Activated naive CD8-positive, alpha-beta T cell treated with anti-CD3 and anti-CD28 coated beads, Interleukin-2, amount 50 U/mL, for 24 hours (primary cell): ENCODE measurements at regions not wholly inside any gene's neighbourhood (a gene's known extent, or its start where the extent isn't known, plus 50 kb on each side); places are given as distances from the start of the nearest gene placed in this dataset.

Experiments used
- ATAC-seq: fragments of 150-1000 bp; cut with Tn5 transposase; one replicate; pipeline ENCODE4 v1.10.0; 2021
- DNase-seq: peaks from one replicate; pipeline ENCODE4 v3.0.0; 2021
- H3K27ac Mint-ChIP-seq: one replicate; pipeline ENCODE4 v1.8.0; 2021; ENCODE audit warnings: mild to moderate bottlenecking, mixed read lengths
- H3K27me3 Mint-ChIP-seq: one replicate; pipeline ENCODE4 v1.8.0; 2021; ENCODE audit warnings: mixed read lengths
- H3K36me3 Mint-ChIP-seq: one replicate; pipeline ENCODE4 v1.8.0; 2021; ENCODE audit warnings: low read depth, mixed read lengths
- H3K4me1 Mint-ChIP-seq: one replicate; pipeline ENCODE4 v1.8.0; 2021; ENCODE audit warnings: mixed read lengths
- H3K4me3 Mint-ChIP-seq: one replicate; pipeline ENCODE4 v1.8.0; 2021; ENCODE audit warnings: mild to moderate bottlenecking, moderate library complexity, mixed read lengths
- H3K9me3 Mint-ChIP-seq: one replicate; pipeline ENCODE4 v1.8.0; 2021; ENCODE audit warnings: mixed read lengths

DNA sequence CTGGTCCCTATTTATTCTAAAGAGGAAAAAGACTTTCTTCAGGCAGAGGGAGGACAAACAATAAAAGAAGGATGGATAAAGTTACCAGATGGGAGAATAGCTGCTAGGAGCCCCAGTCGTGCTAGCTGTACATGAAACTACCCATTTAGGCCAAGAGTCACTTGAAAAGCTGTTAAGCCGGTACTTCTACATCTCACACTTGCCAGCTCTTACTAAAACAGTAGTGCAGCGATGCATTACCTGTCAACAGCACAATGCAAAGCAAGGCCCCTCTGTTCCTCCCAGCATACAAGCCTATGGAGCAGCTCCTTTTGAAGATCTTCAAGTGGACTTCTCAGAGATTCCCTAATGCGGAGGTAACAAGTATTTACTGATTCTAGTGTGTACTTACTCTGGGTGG, 1138.8 kb downstream of the ARAP2 start:
- Mint-ChIP-seq H3K4me1 (no peaks in the 10 kb centered on the region), H3K27me3 (no peaks in the 10 kb centered on the region), H3K36me3 (no peaks in the 10 kb centered on the region), H3K27ac (no peak overlapping the region), H3K9me3 (no peaks in the 10 kb centered on the region), H3K4me3 (no peak overlapping the region)
- DNase-seq (no peak), ATAC-seq (no peak)

DNA sequence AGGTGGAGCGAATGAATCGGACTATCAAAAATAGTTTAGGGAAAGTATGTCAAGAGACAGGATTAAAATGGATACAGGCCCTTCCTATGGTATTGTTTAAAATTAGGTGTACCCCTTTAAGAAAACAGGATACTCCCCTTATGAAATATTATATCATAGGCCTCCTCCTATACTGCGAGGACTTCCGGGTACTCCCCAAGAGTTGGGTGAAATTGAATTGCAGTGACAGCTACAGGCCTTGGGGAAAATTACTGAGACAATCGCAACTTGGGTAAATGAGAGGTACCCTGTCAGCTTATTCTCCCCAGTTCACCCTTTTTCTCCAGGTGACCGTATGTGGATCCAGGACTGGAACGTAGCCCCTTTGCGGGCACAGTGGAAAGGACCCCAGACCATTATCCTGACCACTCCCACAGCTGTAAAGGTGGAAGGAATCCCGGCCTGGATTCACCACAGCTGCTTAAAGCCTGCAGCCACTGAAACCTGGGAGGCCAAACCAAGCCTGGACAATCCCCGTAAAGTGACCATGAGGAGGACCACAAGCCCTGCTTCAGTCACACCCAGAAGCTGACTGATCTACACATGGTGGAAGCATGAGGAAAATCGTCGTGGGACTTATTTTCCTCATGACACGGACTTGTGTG, 1138.1 kb downstream of the ARAP2 start:
- ATAC-seq (no peak), DNase-seq (no peak)
- H3K4me3 Mint-ChIP-seq: no peak overlapping the region
- H3K36me3 Mint-ChIP-seq: no peaks in the 10 kb centered on the region
- no peaks in the 10 kb centered on the region for H3K9me3 Mint-ChIP-seq
- no peaks in the 10 kb centered on the region for H3K4me1 Mint-ChIP-seq
- H3K27me3 Mint-ChIP-seq: no peaks in the 10 kb centered on the region
- no peak overlapping the region for H3K27ac Mint-ChIP-seq

DNA sequence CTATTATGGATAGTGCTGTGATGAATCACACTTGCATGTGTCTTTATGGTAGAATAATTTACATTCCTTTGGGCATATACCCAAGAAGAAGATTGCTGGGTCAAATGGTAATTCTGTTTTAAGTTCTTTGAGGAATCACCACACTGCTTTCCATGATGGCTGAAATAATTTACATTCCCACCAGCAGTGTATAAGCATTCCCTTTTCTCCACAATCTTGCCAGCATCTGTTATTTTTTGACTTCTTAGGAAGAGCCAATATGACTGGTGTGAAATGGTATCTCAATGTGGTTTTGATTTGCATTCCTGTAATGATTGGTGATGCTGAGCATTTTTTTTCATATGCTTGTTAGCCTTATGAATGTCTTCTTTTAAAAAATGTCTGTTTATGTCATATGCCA, 1120.2 kb downstream of the ARAP2 start:
- Mint-ChIP-seq H3K4me1 (no peaks in the 10 kb centered on the region), H3K4me3 (no peak overlapping the region), H3K27ac (no peak overlapping the region), H3K36me3 (no peaks in the 10 kb centered on the region), H3K9me3 (no peaks in the 10 kb centered on the region), H3K27me3 (no peaks in the 10 kb centered on the region)
- no peak for DNase-seq
- no peak for ATAC-seq

DNA sequence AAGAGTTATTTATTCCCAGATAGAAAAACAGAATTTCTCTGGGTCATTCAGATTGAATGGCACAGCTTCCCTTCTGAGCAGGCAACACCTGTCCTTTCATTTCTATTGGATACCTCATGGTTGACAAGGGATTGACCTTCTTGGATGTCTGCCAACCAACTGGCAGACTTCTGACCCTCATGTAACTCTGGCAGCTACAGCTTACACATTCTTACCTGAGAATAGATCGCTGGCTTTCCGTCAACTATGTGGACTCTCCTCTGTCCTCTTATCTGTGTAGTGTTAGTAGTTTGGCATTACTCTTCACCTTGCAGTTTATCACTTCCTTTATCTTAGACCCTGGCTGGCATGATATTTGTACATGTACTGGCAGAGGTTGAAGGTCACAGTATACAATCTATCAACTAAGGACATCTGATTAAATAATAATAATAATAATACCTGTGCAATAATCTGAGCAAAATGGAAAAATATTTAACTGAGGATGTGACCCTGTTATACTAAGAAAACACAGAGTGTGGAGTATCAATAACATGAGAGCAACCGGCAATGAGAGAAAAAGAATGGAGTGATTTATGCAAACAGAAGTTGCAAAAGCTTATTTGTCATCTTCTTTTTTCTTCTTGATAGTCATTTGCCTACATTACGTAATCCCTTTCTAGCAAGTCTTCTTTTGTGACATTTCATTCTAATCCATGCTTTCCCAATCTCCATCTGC, 1118.2 kb downstream of the ARAP2 start:
- Mint-ChIP-seq H3K4me1 (no peaks in the 10 kb centered on the region), H3K4me3 (no peak overlapping the region), H3K27ac (no peak overlapping the region), H3K36me3 (no peaks in the 10 kb centered on the region), H3K9me3 (no peaks in the 10 kb centered on the region), H3K27me3 (no peaks in the 10 kb centered on the region)
- no peak for DNase-seq
- no peak for ATAC-seq

DNA sequence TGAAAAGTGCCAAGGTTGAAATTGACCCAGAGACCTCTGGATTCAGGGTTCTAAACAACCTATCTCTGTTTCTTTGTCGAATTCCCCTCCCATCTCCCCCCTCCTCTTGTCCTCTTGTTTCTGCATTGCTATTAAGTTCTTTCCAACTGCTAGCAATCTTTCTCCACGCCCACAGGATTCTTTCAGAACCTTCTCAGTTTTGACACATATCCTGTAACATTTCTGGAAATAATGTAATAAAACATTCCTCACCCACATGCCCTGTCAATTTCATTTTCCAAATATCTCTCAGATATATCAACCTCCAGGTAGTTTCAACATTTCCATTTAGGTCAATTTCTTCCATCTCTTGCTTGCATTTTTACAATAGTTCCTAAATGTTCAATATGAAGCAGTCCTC, 1105.9 kb downstream of the ARAP2 start:
- H3K27me3 Mint-ChIP-seq: no peaks in the 10 kb centered on the region
- no peaks in the 10 kb centered on the region for H3K4me1 Mint-ChIP-seq
- no peaks in the 10 kb centered on the region for H3K9me3 Mint-ChIP-seq
- no peaks in the 10 kb centered on the region for H3K36me3 Mint-ChIP-seq
- H3K4me3 Mint-ChIP-seq: no peak overlapping the region
- H3K27ac Mint-ChIP-seq: no peak overlapping the region
- DNase-seq (no peak), ATAC-seq (no peak)

DNA sequence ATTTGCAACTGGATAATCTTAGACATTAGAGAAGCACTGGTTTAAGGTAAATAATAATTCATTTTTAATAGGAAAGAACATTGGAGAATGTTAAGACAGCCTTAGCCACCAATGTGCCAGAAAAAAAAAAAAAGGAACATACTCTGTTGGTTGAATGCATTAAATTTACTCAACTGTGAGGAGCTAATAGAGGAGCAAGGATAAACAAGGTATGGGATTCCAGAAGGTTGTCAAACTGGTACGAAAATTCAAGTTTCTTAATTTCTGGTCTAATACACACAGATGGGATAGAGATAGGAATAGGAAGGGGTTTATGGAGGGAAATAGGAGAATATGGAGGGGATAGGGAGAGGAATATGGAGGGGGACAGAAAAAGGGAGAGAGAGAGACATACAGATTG, 1096.6 kb downstream of the ARAP2 start:
- Mint-ChIP-seq H3K9me3 (peaks cover 15% of the 10 kb centered on the region), H3K27ac (no peak overlapping the region), H3K4me3 (no peak overlapping the region), H3K4me1 (no peaks in the 10 kb centered on the region), H3K36me3 (no peaks in the 10 kb centered on the region), H3K27me3 (no peaks in the 10 kb centered on the region)
- no peak for DNase-seq
- no peak for ATAC-seq

DNA sequence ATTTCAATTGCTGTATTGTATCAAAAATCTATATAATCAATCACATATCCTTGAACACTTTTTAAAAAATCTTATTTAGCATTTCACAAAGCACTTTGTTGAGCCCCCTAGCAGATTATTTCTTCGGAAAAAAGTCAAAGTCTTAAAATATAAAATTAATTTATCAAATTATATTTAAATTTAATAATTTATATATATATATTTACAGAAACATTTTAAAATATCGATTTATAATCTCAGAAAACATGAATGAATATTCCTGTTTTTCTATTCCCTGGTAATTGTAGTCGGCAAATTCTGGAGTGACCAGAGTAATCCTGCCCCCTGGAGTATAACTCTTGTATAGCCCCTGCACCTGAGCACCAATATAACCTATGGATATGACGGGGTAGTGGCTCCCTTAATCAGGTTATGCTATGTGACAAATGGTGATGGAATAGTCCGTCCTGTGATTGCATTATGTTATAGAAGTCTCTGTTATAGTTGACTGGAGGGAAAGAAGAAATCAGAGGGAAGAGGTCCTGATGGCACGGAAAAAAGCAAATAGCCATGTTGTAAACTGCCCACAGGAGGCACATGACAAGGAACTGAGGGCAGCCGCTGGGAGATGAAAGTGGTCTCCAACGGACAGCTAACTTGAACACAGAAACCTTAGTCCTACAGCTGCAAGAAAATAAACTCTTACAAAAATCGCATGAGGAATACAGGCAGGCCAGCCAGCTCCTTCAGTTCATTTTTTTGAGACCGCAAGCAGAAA, 1092.3 kb downstream of the ARAP2 start:
- no peaks in the 10 kb centered on the region for H3K27me3 Mint-ChIP-seq

DNA sequence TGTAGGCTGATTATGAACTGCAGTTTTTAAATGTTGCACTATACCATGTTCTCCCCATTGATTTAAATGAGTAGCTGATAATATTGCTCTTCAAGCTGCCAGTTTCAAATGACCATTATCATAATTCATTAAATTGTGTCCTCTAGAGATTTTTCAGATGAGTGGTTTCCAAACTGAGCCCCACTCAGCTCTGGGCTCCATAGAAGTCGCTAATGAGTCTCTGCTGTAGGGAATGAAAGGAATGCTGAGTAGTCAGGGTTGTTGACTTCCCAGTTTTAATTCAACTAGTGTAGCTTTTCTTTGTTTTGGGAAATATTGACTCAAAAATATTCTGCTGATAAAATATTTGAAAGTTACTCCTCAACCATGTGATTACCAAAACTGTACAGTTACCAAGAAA, 1081.1 kb downstream of the ARAP2 start:
- H3K27me3 Mint-ChIP-seq: no peaks in the 10 kb centered on the region

More for the DNA sequence above, 1092.3 kb downstream of the ARAP2 start:
- Mint-ChIP-seq H3K4me3 (no peak overlapping the region), H3K4me1 (no peaks in the 10 kb centered on the region), H3K9me3 (peaks cover 19% of the 10 kb centered on the region), H3K27ac (no peak overlapping the region), H3K36me3 (no peaks in the 10 kb centered on the region)
- ATAC-seq: no peak
- no peak for DNase-seq

DNA sequence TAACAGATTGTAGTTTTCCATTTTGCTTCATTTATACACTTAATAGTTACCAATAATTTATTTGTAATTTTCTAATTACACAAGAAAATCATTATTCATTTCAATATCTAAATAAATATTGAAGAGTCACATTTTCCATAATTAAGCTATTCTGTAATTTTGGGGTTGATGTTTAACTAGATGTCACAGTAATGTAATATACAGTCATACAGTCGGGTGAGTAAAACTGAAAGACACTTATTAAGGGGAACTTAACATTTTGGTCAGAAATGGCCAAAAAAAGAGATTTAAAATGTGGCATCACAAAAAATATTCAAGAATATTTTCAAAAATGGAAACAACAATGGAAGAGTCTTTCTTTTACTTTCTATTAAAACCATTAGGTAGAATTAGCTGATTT, 1080.3 kb downstream of the ARAP2 start:
- Mint-ChIP-seq H3K4me1 (no peaks in the 10 kb centered on the region), H3K36me3 (no peaks in the 10 kb centered on the region), H3K9me3 (peaks cover 11% of the 10 kb centered on the region), H3K27me3 (no peaks in the 10 kb centered on the region), H3K4me3 (no peak overlapping the region), H3K27ac (no peak overlapping the region)
- DNase-seq: no peak
- ATAC-seq: no peak

More for the DNA sequence above, 1081.1 kb downstream of the ARAP2 start:
- no peak for ATAC-seq
- no peak for DNase-seq
- no peaks in the 10 kb centered on the region for H3K36me3 Mint-ChIP-seq
- no peaks in the 10 kb centered on the region for H3K4me1 Mint-ChIP-seq
- H3K27ac Mint-ChIP-seq: no peak overlapping the region
- H3K4me3 Mint-ChIP-seq: no peak overlapping the region
- H3K9me3 Mint-ChIP-seq: peaks cover 11% of the 10 kb centered on the region

DNA sequence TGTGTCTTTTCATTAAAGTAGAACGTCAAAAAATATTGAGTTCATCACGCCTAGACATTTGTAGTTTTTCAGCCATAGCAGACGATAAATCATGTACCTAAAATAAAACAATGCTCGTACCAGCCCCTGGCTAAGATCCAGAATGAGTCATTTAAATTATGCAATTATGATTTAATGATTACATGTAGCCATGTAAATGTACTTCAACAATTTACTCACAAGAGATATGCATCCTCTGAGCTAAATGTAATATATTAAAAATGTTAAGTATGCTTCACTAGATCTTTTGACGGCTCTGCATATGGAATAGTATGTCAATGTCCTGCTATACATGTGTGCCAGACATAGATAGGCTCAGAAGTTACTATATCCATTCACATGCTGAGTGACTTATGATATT, 1077.8 kb downstream of the ARAP2 start:
- peaks cover 15% of the 10 kb centered on the region for H3K9me3 Mint-ChIP-seq
- DNase-seq (no peak), ATAC-seq (no peak)
- no peak overlapping the region for H3K4me3 Mint-ChIP-seq
- H3K27me3 Mint-ChIP-seq: no peaks in the 10 kb centered on the region
- H3K36me3 Mint-ChIP-seq: no peaks in the 10 kb centered on the region
- no peak overlapping the region for H3K27ac Mint-ChIP-seq
- H3K4me1 Mint-ChIP-seq: no peaks in the 10 kb centered on the region

DNA sequence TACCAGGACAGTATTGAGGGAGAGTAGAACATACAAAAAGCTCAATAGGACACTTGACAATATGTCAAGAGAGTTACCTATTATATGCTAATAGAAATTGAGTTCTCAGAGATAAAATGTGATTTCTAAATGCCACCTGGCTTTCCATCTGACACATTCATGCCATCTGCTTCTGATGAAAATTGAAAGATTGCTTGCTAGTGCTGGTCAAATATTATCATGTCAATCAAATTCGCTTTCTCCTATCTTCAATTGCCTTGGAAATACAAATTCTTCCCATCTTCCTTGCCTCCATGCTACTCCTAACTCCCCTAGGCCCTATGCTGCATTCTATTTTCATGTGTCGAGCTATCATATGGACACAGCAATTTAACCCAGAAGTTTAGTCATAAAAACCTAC, 1076.9 kb downstream of the ARAP2 start:
- no peaks in the 10 kb centered on the region for H3K27me3 Mint-ChIP-seq
- H3K9me3 Mint-ChIP-seq: peaks cover 15% of the 10 kb centered on the region
- no peak overlapping the region for H3K4me3 Mint-ChIP-seq
- no peaks in the 10 kb centered on the region for H3K4me1 Mint-ChIP-seq
- DNase-seq (no peak), ATAC-seq (no peak)
- no peak overlapping the region for H3K27ac Mint-ChIP-seq
- H3K36me3 Mint-ChIP-seq: no peaks in the 10 kb centered on the region

DNA sequence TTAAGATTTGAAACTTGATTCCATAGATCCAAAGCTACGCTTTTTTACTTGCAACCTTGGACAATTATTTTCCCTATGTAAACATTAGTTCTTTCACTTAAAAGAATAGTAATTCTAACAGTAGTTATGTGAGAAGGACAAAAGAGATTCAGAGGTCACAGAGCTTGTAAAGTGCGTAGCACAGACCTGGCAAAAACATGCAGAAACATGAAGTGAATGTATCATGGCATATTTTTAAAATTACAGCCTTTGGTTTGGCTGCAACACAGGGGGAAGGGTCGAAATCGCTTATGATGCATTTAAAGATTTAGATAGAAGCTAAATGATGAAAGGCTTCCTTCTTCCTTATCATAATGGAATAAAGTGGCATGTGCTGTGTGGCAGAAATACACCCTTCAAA, 1068.8 kb downstream of the ARAP2 start:
- no peaks in the 10 kb centered on the region for H3K4me1 Mint-ChIP-seq
- peaks cover 5% of the 10 kb centered on the region for H3K9me3 Mint-ChIP-seq
- DNase-seq: no peak
- ATAC-seq: no peak
- H3K27me3 Mint-ChIP-seq: no peaks in the 10 kb centered on the region
- no peaks in the 10 kb centered on the region for H3K36me3 Mint-ChIP-seq
- no peak overlapping the region for H3K27ac Mint-ChIP-seq
- H3K4me3 Mint-ChIP-seq: no peak overlapping the region

DNA sequence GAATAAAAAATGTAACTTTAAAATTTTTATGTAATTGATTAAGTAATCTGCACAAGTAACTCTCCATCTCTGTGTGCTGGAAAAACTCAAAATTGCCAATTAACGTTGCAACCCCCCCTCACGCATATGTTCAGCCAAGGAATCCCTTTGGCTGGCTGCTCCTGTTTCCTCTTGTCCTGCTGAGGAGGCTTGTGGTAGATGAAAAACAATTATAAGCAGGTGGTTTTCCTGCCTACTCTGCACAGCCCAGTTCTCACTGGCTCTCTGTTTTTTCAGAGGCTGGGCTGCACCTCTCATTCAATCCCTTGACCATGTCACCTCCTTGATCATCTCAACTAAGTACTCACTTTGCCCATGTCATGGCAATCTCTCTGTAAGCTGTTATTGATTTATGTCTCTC, 1068.4 kb downstream of the ARAP2 start:
- no peak overlapping the region for H3K4me3 Mint-ChIP-seq
- H3K36me3 Mint-ChIP-seq: no peaks in the 10 kb centered on the region

DNA sequence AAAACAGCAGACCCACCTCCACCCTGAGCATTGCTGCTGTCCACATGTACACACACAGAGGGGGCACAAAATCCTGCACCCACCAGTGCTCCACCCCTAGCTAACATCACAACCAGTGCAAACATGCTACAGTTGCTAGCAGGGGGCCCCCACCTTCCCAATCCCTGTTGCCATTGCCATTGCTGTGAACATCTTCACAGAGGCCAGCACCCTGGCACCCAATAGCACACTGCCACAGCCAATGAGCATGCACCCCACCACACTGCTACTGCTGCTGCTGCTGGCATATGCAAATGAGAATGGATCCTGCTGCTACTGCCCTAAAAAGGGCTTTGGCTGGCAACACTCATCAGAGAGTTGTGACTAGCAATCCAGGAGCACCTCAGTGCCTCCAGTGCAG, 1061.9 kb downstream of the ARAP2 start:
- no peak for DNase-seq
- Mint-ChIP-seq H3K9me3 (peaks cover 4% of the 10 kb centered on the region), H3K27ac (no peak overlapping the region), H3K36me3 (no peaks in the 10 kb centered on the region), H3K27me3 (no peaks in the 10 kb centered on the region), H3K4me1 (no peaks in the 10 kb centered on the region), H3K4me3 (no peak overlapping the region)
- no peak for ATAC-seq

More for the DNA sequence above, 1068.4 kb downstream of the ARAP2 start:
- no peak for DNase-seq
- ATAC-seq: no peak
- Mint-ChIP-seq H3K27me3 (no peaks in the 10 kb centered on the region), H3K27ac (no peak overlapping the region), H3K9me3 (peaks cover 2% of the 10 kb centered on the region), H3K4me1 (no peaks in the 10 kb centered on the region)

DNA sequence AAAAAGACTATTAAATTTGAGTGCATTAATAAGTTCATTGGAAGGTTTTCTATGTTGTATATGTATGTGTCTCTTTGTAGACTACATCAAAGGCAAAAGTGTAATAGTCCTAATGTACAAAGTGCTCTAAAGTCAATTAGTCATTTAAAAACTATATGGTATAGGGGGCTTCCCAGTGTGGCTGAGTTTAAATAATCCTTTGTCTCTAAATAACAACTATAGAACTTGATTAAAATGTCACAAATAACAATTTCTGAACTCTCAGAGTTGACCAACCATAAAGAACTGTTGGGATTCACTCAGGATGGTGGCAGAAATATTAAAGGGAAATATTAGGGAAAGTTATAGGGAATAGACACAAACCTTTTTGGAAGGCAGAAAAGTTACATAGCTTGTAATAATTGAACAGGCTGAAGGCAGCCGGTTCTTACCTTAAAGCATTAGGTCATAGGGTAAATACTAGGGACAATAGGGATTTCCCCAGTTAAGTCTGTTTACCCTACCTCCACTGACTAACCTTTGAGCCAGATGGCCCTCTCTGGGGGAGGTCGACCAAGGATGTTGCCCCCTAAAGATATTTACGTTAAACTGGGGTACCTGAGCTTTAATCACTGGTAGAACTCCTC, 1054.2 kb downstream of the ARAP2 start:
- H3K4me3 Mint-ChIP-seq: no peak overlapping the region
- ATAC-seq: no peak
- H3K4me1 Mint-ChIP-seq: no peaks in the 10 kb centered on the region
- H3K27me3 Mint-ChIP-seq: no peaks in the 10 kb centered on the region
- no peaks in the 10 kb centered on the region for H3K36me3 Mint-ChIP-seq
- H3K9me3 Mint-ChIP-seq: peaks cover 5% of the 10 kb centered on the region
- no peak overlapping the region for H3K27ac Mint-ChIP-seq
- no peak for DNase-seq
